OCI-LY3 (cell line): ENCODE measurements at regions not wholly inside any gene's neighbourhood (a gene's known extent, or its start where the extent isn't known, plus 50 kb on each side); places are given as distances from the start of the nearest gene placed in this dataset.

Experiments used
- CTCF ChIP-seq: fragments of 200-600, 300-600 bp; sonication (generic); IDR thresholded peaks from 2 replicates; pipeline ENCODE4 v1.5.1; 2014; ENCODE audit warnings: antibody characterized with exemption, low read length, low read depth
- EZH2phosphoT487 ChIP-seq: fragments of 200-600 bp; shearing (Covaris generic); IDR thresholded peaks from 2 replicates; pipeline ENCODE4 v1.6.1; 2018; ENCODE audit warnings: antibody characterized with exemption, mixed run types, low read depth

DNA sequence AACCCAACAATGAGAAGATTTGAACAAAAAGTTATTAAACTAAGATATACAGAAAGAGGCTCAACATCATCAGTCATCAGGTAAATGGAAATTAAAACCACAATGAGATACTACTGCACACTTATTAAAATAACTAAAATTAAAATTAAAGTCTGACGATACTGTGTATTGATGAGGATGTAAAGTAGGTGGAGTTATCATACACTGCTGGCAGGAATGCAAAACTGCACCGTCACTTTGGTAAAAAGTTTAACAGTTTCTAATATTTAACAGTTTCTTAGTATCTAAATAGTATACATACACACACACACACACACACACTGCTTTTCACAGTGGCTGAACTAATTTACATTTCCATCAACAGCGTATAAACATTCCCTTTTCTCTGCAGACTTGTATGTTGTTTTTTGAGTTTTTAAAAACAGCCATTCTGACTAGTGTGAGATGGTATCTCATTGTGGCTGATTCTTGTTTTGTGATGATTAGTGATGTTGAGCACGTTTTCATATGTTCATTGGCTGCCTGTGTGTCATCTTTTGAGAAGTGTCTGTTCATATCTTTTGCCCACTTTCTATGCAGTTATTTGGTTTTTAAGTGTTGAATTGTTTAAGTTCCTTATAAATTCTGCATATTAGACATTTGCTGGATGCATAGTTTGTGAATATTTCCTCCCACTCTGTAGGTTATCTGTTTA is 726.9 kb upstream of the CHAC2 start:
- TF ChIP-seq CTCF, result no peak
- no peak for TF ChIP-seq EZH2phosphoT487
